K562 (cell line): ENCODE measurements at regions not wholly inside any gene's neighbourhood (a gene's known extent, or its start where the extent isn't known, plus 50 kb on each side); places are given as distances from the start of the nearest gene placed in this dataset.
"Not testable (repeated sequence)": the region's sequence is repeated elsewhere in the genome, so short reads cannot be mapped to it uniquely, and the experiment has no call there.

Experiments
- ATAC-seq: fragments of 200-7000 bp; cut with Tn5 transposase; 3 replicates; pipeline ENCODE4 v1.9.1; 2020; ENCODE audit warnings: moderate library complexity
- BruUV-seq: library from RNA; stranded (reverse); fragments of 400-500 nt; replicated peaks from 2 replicates; lab custom pipeline; 2021; lab: Mats Ljungman, UMichigan
- CTCF ChIA-PET: fragments of 300-600 bp; formaldehyde crosslinking; extraction: SDS; loops from one replicate; lab custom pipeline; 2021; ENCODE audit warnings: low intra/inter-chr PET ratio; lab: Yijun Ruan, JAX
- POLR2A ChIA-PET: fragments of 300-600, 350-650 bp; sonication (Branson Sonifier 250); formaldehyde crosslinking; extraction: SDS; loops from one replicate; lab custom pipeline; 2021; ENCODE audit warnings: antibody characterized with exemption, inconsistent platforms; lab: Yijun Ruan, JAX
- DNase-seq, 4 experiments: peaks; one replicate each; pipeline versions ENCODE4 v3.0.0 to v3.0.0-alpha.2; 2011 to 2018; ENCODE audit warnings: low spot score in 3 of 4, mixed read lengths in 3 of 4; ENCODE audit errors: extremely low read depth in 1 of 4
- FAIRE-seq: peaks from 2 replicates; lab custom pipeline; 2011; peaks lifted over from hg19 to GRCh38; lab: Jason Lieb, UNC
- H2AFZ ChIP-seq: 2 replicates; pipeline ENCODE4 v1.6.0; 2011; ENCODE audit warnings: low read depth, low read length, control low read depth, inconsistent platforms
- H3K27ac ChIP-seq: fragments of 200-600 bp; 3 replicates; pipeline ENCODE4 v1.8.0; 2011; ENCODE audit warnings: low read depth, mild to moderate bottlenecking, control low read depth, inconsistent platforms, low read length, moderate library complexity, mixed read lengths; ENCODE audit errors: extremely low read depth
- H3K27me3 ChIP-seq, 2 experiments: fragments of 300-600 bp in 1 of 2; 2 replicates in 1 of 2; 3 replicates in 1 of 2; pipeline versions ENCODE4 v1.6.0 to v1.8.0; 2011; ENCODE audit warnings: inconsistent platforms in 2 of 2, low read length in 2 of 2, mild to moderate bottlenecking in 1 of 2, mixed read lengths in 1 of 2, moderate library complexity in 1 of 2; ENCODE audit not compliant: control insufficient read depth in 2 of 2, insufficient read depth in 2 of 2
- H3K36me3 ChIP-seq: fragments of 300-600 bp; 3 replicates; pipeline ENCODE4 v1.8.0; 2011; ENCODE audit warnings: mild to moderate bottlenecking, low read length, inconsistent platforms; ENCODE audit not compliant: control insufficient read depth, insufficient read depth
- H3K4me1 ChIP-seq, 2 experiments: fragments of 200-600 bp in 1 of 2; replicated peaks in 1 of 2; 2 replicates in 1 of 2; 3 replicates in 1 of 2; pipeline versions ENCODE4 v1.5.1 to v1.8.0; 2011; ENCODE audit warnings: inconsistent platforms in 2 of 2, low read length in 2 of 2, mild to moderate bottlenecking in 1 of 2, mixed read lengths in 1 of 2, moderate library complexity in 1 of 2; ENCODE audit not compliant: control insufficient read depth in 2 of 2, insufficient read depth in 2 of 2
- H3K4me2 ChIP-seq: 2 replicates; pipeline ENCODE4 v1.6.1; 2011; ENCODE audit warnings: low read length, control low read depth, inconsistent platforms, mixed read lengths; ENCODE audit not compliant: insufficient read depth
- H3K4me3 ChIP-seq: fragments of 200-600 bp; sonication (generic), shearing (Covaris generic); 2 replicates; pipeline ENCODE4 v1.5.1; 2016; ENCODE audit warnings: control low read depth, inconsistent platforms
- H3K79me2 ChIP-seq: fragments of 200-600 bp; 3 replicates; pipeline ENCODE4 v1.8.0; 2011; ENCODE audit warnings: low read length, inconsistent platforms; ENCODE audit not compliant: control insufficient read depth, insufficient read depth
- H3K9ac ChIP-seq, 2 experiments: 2 replicates each; pipeline versions ENCODE4 v1.6.0 to v1.6.1; 2011; ENCODE audit warnings: low read depth in 2 of 2, low read length in 2 of 2, control low read depth in 1 of 2, inconsistent platforms in 1 of 2, mild to moderate bottlenecking in 1 of 2, mixed read lengths in 1 of 2; ENCODE audit not compliant: insufficient read depth in 1 of 2
- H3K9me1 ChIP-seq: one replicate; pipeline ENCODE4 v1.6.0; 2011; ENCODE audit warnings: inconsistent platforms, mild to moderate bottlenecking, low read length, moderate library complexity; ENCODE audit not compliant: control insufficient read depth, insufficient read depth
- H3K9me3 ChIP-seq: replicated peaks from 2 replicates; pipeline ENCODE4 v1.5.1; 2011; ENCODE audit warnings: low read depth, low read length, inconsistent platforms; ENCODE audit not compliant: control insufficient read depth, insufficient read depth
- H4K20me1 ChIP-seq: replicated peaks from 2 replicates; pipeline ENCODE4 v1.6.1; 2011; ENCODE audit warnings: low read length, inconsistent platforms, mixed read lengths; ENCODE audit not compliant: control insufficient read depth, insufficient read depth
- WGBS: fragments of 100-300 bp; shearing (Covaris generic); methylation state at CpG from one replicate; pipeline ENCODE4 v1.1.6; 2016; ENCODE audit warnings: low coverage, mixed read lengths; ENCODE audit not compliant: insufficient coverage; ENCODE audit errors: missing lambda C conversion rate; 5-methylcytosine and 5-hydroxymethylcytosine counted together
- in situ Hi-C: fragments of 300-500 bp; cut with MboI; formaldehyde crosslinking; loops from 4 replicates; pipeline ENCODE4 v1.15.0; 2018; ENCODE audit warnings: inconsistent platforms, mixed read lengths
- intact Hi-C: fragments of 100-400 bp; cut with micrococcal nuclease; formaldehyde crosslinking; loops from 2 replicates; pipeline ENCODE4 v1.14.2; 2022

GRCh38 chr9:66791092-66791750 is 109.3 kb upstream of the ZNF658 start:
- H3K9me3 ChIP-seq, BruUV-seq, H2AFZ ChIP-seq, ATAC-seq, CTCF ChIA-PET, POLR2A ChIA-PET, in situ Hi-C loops, H3K4me3 ChIP-seq, DNase-seq, H3K4me1 ChIP-seq, H3K27ac ChIP-seq, H3K9ac ChIP-seq, H3K27me3 ChIP-seq, H3K9me1 ChIP-seq, FAIRE-seq, H4K20me1 ChIP-seq, H3K79me2 ChIP-seq, H3K4me2 ChIP-seq, intact Hi-C loops, H3K36me3 ChIP-seq: not testable (repeated sequence)
- no CpG with 5 or more reads among the region's 5 CpGs for WGBS

GRCh38 chr9:66794769-66795168 is 105.8 kb upstream of the ZNF658 start:
- DNase-seq, H3K4me2 ChIP-seq, H3K4me3 ChIP-seq, H3K9me1 ChIP-seq, H3K27ac ChIP-seq, intact Hi-C loops, H3K79me2 ChIP-seq, H3K36me3 ChIP-seq, H2AFZ ChIP-seq, in situ Hi-C loops, H3K27me3 ChIP-seq, CTCF ChIA-PET, ATAC-seq, FAIRE-seq, POLR2A ChIA-PET, BruUV-seq, H3K9ac ChIP-seq, H3K9me3 ChIP-seq, H3K4me1 ChIP-seq, H4K20me1 ChIP-seq: not testable (repeated sequence)
- no CpG with 5 or more reads among the region's 2 CpGs for WGBS

GRCh38 chr9:66795723-66796503 is 104.6 kb upstream of the ZNF658 start:
- DNase-seq, H3K4me3 ChIP-seq, H3K79me2 ChIP-seq, H3K4me2 ChIP-seq, POLR2A ChIA-PET, H3K9me3 ChIP-seq, H3K27me3 ChIP-seq, H4K20me1 ChIP-seq, in situ Hi-C loops, BruUV-seq, H3K27ac ChIP-seq, H2AFZ ChIP-seq, H3K9me1 ChIP-seq, H3K9ac ChIP-seq, intact Hi-C loops, FAIRE-seq, H3K4me1 ChIP-seq, ATAC-seq, CTCF ChIA-PET, H3K36me3 ChIP-seq: not testable (repeated sequence)
- WGBS: 0% methylated on average over 2 of the region's 3 CpGs
